Left ventricle myocardium inferior (tissue), 1 donor: ENCODE measurements at regions not wholly inside any gene's neighbourhood (a gene's known extent, or its start where the extent isn't known, plus 50 kb on each side); places are given as distances from the start of the nearest gene placed in this dataset.

Experiments
- DNase-seq: peaks from one replicate; pipeline ENCODE4 v3.0.0-alpha.2; 2020
- H3K27ac ChIP-seq: fragments of 200-600 bp; replicated peaks from 2 replicates; pipeline ENCODE4 v1.8.0; 2021
- H3K27me3 ChIP-seq: fragments of 200-600 bp; 2 replicates; pipeline ENCODE4 v1.8.0; 2021; ENCODE audit warnings: low read depth
- H3K36me3 ChIP-seq: fragments of 200-600 bp; 2 replicates; pipeline ENCODE4 v1.8.0; 2021
- H3K4me1 ChIP-seq: fragments of 200-600 bp; 2 replicates; pipeline ENCODE4 v1.8.0; 2021
- H3K4me3 ChIP-seq: fragments of 200-600 bp; 2 replicates; pipeline ENCODE4 v1.8.0; 2021; ENCODE audit warnings: mild to moderate bottlenecking, moderate library complexity
- H3K9me3 ChIP-seq: fragments of 200-600 bp; replicated peaks from 2 replicates; pipeline ENCODE4 v1.8.0; 2021
- intact Hi-C: fragments of 100-400 bp; cut with micrococcal nuclease; formaldehyde crosslinking; loops from one replicate; pipeline ENCODE4 v1.11.0; 2022
- TF ChIP-seq, protein P1 (sequence below): fragments of 200-600 bp; IDR thresholded peaks from 2 replicates; pipeline ENCODE4 v1.8.0; 2021; ENCODE audit warnings: antibody characterized with exemption, mild to moderate bottlenecking, borderline replicate concordance
- donor health status: DM: no; HTN: yes; CAD: no; lungs with severe emphysema.

DNA sequence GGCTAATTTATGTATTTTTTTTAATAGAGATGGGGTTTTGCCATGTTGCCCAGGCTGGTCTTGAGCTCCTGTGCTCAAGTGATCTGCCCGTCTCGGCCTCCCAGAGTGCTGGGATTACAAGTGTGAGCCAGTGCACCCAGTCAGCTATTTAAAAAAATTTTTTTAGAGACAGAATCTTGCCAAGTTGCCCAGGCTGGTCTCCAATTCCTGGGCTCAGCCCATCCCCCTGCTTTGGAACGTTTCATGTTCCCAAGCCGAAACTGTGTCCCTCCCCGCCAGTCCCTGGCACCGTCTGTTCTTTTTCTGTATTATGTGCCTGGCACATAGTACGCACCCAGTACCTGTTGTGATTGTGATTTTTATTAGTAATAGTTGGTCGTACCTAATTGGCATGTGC lies 63.1 kb upstream of the MGAT5 start:
- Histone ChIP-seq H3K27me3 (no peaks in the 10 kb centered on the region), H3K9me3 (no peaks in the 10 kb centered on the region), H3K27ac (peak overlapping the region; percentile 50), H3K4me1 (peaks cover 81% of the 10 kb centered on the region), H3K4me3 (no peak overlapping the region), H3K36me3 (no peaks in the 10 kb centered on the region)
- intact Hi-C loops = no loop called here
- peak; percentile 55 for DNase-seq
- TF ChIP-seq, protein P1, sequence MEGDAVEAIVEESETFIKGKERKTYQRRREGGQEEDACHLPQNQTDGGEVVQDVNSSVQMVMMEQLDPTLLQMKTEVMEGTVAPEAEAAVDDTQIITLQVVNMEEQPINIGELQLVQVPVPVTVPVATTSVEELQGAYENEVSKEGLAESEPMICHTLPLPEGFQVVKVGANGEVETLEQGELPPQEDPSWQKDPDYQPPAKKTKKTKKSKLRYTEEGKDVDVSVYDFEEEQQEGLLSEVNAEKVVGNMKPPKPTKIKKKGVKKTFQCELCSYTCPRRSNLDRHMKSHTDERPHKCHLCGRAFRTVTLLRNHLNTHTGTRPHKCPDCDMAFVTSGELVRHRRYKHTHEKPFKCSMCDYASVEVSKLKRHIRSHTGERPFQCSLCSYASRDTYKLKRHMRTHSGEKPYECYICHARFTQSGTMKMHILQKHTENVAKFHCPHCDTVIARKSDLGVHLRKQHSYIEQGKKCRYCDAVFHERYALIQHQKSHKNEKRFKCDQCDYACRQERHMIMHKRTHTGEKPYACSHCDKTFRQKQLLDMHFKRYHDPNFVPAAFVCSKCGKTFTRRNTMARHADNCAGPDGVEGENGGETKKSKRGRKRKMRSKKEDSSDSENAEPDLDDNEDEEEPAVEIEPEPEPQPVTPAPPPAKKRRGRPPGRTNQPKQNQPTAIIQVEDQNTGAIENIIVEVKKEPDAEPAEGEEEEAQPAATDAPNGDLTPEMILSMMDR = no peak

DNA sequence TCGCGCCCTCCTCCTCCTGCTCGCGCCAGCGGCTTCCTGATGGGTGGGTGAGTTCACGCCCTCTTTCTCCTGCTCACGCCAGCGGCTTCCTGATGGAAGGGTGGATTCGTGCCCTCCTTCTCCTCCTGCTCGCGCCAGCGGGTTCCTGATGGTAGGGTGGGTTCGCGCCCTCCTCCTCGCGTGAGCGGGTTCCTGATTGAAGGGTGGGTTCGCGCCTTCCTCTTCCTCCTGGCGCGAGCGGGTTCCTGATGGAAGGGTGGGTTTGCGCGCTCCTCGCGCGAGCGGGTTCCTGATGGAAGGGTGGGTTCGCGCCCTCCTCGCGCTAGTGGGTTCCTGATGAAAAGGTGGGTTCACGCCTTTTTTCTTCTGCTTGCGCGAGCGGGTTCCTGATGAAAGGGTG lies 62.0 kb upstream of the MGAT5 start:
- H3K27me3 ChIP-seq = no peaks in the 10 kb centered on the region
- TF ChIP-seq, protein P1 = no peak
- DNase-seq = no peak
- H3K36me3 ChIP-seq = no peaks in the 10 kb centered on the region
- peaks cover 73% of the 10 kb centered on the region for H3K4me1 ChIP-seq
- H3K27ac ChIP-seq = no peak overlapping the region
- H3K9me3 ChIP-seq = no peaks in the 10 kb centered on the region
- H3K4me3 ChIP-seq = no peak overlapping the region
- intact Hi-C loops = no loop called here

DNA sequence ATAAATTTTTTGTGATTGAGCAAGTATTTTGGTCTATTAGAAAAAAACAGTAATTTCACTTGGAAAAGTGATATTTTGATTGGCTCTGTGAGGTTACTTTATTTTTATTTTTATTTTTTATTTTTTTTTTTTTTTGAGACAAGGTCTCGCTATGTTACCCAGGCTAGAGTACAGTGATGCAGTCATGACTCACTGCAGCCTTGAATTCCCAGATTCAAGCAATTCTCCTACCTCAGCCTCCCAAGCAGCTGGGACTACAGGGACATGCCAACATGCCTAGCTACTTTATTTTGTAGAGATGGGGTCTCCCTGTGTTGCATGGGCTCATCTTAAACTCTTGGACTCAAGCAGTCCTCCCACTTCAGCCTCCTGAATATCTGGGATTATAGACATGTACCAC lies 60.9 kb upstream of the MGAT5 start:
- intact Hi-C loops = no loop called here
- DNase-seq = no peak
- H3K27me3 ChIP-seq = no peaks in the 10 kb centered on the region
- H3K4me1 ChIP-seq = peaks cover 73% of the 10 kb centered on the region
- no peaks in the 10 kb centered on the region for H3K36me3 ChIP-seq
- H3K27ac ChIP-seq = no peak overlapping the region
- TF ChIP-seq, protein P1 = no peak
- no peaks in the 10 kb centered on the region for H3K9me3 ChIP-seq
- no peak overlapping the region for H3K4me3 ChIP-seq

DNA sequence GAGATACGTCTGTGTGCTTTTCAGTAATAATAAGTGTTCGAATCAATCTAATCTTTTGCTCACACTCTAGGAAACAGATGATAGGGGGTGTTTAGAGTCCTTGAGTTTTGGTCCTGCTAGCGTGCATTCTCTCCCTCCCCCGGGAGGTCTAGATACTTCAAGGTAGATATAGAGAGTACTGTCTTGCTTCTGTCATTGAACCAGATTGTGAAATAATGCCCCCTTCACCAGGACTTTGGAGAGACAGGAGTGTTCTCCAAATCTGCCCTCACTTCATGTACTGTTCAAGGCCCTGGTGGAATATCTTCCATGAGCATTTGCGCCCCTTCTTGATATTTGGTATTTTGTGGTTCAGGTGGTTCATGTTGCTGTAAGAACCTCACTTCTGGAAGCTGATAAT lies 59.4 kb upstream of the MGAT5 start:
- no peak for DNase-seq
- H3K4me1 ChIP-seq = peaks cover 74% of the 10 kb centered on the region
- no peaks in the 10 kb centered on the region for H3K9me3 ChIP-seq
- no peaks in the 10 kb centered on the region for H3K27me3 ChIP-seq
- intact Hi-C loops = no loop called here
- TF ChIP-seq, protein P1 = no peak
- no peak overlapping the region for H3K4me3 ChIP-seq
- H3K27ac ChIP-seq = no peak overlapping the region
- H3K36me3 ChIP-seq = no peaks in the 10 kb centered on the region

DNA sequence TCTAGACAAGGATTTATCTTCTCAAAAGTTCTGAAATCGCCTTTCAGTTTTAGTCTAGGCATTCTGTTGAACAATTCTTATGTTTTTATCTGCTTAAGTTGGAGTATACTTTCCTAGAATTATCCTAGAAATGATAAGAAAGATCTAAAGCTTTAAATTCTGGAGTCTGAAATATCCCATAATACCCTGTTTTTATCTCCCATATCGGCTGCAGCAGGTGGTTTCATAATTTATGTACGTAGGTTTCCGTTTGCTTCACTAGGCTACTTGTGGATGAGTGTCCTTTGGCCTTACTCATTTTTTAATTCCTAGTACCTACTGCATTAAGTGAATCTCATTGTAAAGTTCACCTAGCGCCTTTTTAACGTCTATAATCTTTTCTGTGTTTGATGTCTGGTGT lies 58.5 kb upstream of the MGAT5 start:
- intact Hi-C loops = no loop called here
- TF ChIP-seq, protein P1 = no peak
- Histone ChIP-seq H3K4me3 (no peak overlapping the region), H3K4me1 (peaks cover 74% of the 10 kb centered on the region), H3K27me3 (no peaks in the 10 kb centered on the region), H3K36me3 (no peaks in the 10 kb centered on the region), H3K9me3 (no peaks in the 10 kb centered on the region), H3K27ac (no peak overlapping the region)
- DNase-seq = no peak

DNA sequence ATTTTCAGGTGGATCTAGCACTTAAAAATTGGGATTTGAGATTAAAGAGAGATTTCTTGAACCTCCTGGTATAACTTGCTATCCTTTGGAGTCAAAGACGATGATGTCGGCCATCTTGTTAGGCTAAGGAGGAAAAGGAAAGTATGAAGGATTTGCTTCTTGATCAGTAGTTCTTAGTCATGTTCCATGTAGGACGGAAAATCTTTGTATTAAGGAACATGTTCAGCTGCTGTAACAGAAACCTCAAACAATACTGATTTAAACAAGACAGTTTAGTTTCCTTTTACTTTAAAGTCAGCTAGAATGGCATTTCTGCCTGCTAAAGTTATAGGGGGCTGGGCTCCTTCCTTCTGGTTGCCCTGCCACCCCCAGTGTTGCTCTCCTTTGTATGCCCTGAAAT lies 56.4 kb upstream of the MGAT5 start:
- no peaks in the 10 kb centered on the region for H3K9me3 ChIP-seq
- H3K4me3 ChIP-seq = no peak overlapping the region
- TF ChIP-seq, protein P1 = no peak
- H3K27ac ChIP-seq = peak overlapping the region; percentile 25
- intact Hi-C loops = no loop called here
- peaks cover 83% of the 10 kb centered on the region for H3K4me1 ChIP-seq
- H3K36me3 ChIP-seq = no peaks in the 10 kb centered on the region
- DNase-seq = no peak
- no peaks in the 10 kb centered on the region for H3K27me3 ChIP-seq
